ENCODE measurements at regions not wholly inside any gene's neighbourhood (a gene's known extent, or its start where the extent isn't known, plus 50 kb on each side); places are given as distances from the start of the nearest gene placed in this dataset.

DNA sequence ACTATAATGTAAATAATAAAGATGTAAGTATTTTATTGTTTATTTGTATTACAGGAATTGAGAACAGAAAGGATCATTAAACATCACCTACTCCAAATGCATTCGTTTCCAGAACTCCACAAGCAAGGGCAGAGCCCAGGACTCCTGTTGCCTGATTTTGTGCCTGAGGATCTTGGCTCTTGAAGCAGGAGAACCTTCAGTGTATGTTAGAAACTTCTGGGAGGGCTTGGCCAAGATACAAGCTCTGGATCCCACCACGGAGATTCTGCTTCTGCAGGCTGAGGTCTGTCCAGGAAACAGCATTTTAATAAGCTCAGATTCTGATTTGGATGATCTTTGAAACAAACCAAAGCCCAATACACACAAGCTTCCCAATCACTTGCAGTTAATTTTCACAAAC, 142.4 kb upstream of the SOX11 start:
- H3K9me3 ChIP-seq (ENCODE audit: low read length) = no peaks in the 10 kb centered on the region
- H3K36me3 ChIP-seq (ENCODE audit: insufficient read depth, low read length) = no peaks in the 10 kb centered on the region
- peaks cover 9% of the 10 kb centered on the region for H3K4me1 ChIP-seq (ENCODE audit: insufficient read depth, low read length)

GRCh38 chr2:5555636-5556035, 136.5 kb upstream of the SOX11 start:
- Histone ChIP-seq H2AFZ (ENCODE audit: low read depth, low read length) (no peak overlapping the region), H3K36me3 (ENCODE audit: insufficient read depth, low read length) (no peaks in the 10 kb centered on the region), H3K9me3 (ENCODE audit: low read length) (no peaks in the 10 kb centered on the region)

More for the DNA sequence above, 142.4 kb upstream of the SOX11 start:
- no peak overlapping the region for H2AFZ ChIP-seq (ENCODE audit: low read depth, low read length)
- no peak overlapping the region for H3K4me3 ChIP-seq (ENCODE audit: low read length)
- H3K27me3 ChIP-seq (ENCODE audit: insufficient read depth, low read length) = no peaks in the 10 kb centered on the region

DNA sequence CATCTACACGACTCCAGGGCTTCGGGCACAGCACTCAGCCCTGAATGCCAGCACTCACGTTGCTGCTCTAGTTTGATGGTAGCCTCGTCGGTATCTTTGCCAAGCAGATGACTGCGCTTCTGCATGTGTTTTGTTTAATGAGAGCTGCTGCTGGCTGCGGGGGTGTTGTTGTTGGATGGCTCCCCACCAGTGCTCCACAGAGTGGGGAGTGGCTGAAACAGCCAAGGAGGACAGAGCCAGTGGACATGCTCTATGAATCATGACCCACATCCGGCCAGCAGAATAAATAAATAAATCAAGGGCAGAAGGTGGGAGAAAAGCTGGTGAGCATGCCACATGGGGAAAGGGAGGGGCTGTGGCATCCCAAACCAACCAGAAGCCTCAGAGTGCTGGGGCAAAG, 131.2 kb upstream of the SOX11 start:
- H3K36me3 ChIP-seq (ENCODE audit: insufficient read depth, low read length) = no peaks in the 10 kb centered on the region
- H3K9me3 ChIP-seq (ENCODE audit: low read length) = no peaks in the 10 kb centered on the region
- H3K27me3 ChIP-seq (ENCODE audit: insufficient read depth, low read length) = no peaks in the 10 kb centered on the region
- no peak overlapping the region for H2AFZ ChIP-seq (ENCODE audit: low read depth, low read length)
- no peaks in the 10 kb centered on the region for H3K4me1 ChIP-seq (ENCODE audit: insufficient read depth, low read length)
- no peak overlapping the region for H3K4me3 ChIP-seq (ENCODE audit: low read length)

More at GRCh38 chr2:5555636-5556035, 136.5 kb upstream of the SOX11 start:
- Histone ChIP-seq H3K27me3 (ENCODE audit: insufficient read depth, low read length) (no peaks in the 10 kb centered on the region), H3K4me1 (ENCODE audit: insufficient read depth, low read length) (no peaks in the 10 kb centered on the region), H3K4me3 (ENCODE audit: low read length) (no peak overlapping the region)

- H3K9me3 ChIP-seq (ENCODE audit: low read length) = no peaks in the 10 kb centered on the region
These were observed 129.8 kb upstream of the SOX11 start for GRCh38 chr2:5562426-5562825.

GRCh38 chr2:5562865-5563264, 129.3 kb upstream of the SOX11 start:
- no peaks in the 10 kb centered on the region for H3K4me1 ChIP-seq (ENCODE audit: insufficient read depth, low read length)
- no peaks in the 10 kb centered on the region for H3K27me3 ChIP-seq (ENCODE audit: insufficient read depth, low read length)
- no peak overlapping the region for H2AFZ ChIP-seq (ENCODE audit: low read depth, low read length)
- no peaks in the 10 kb centered on the region for H3K36me3 ChIP-seq (ENCODE audit: insufficient read depth, low read length)
- H3K4me3 ChIP-seq (ENCODE audit: low read length) = no peak overlapping the region
- no peaks in the 10 kb centered on the region for H3K9me3 ChIP-seq (ENCODE audit: low read length)

More at GRCh38 chr2:5562426-5562825, 129.8 kb upstream of the SOX11 start:
- no peak overlapping the region for H2AFZ ChIP-seq (ENCODE audit: low read depth, low read length)
- H3K27me3 ChIP-seq (ENCODE audit: insufficient read depth, low read length) = no peaks in the 10 kb centered on the region
- no peaks in the 10 kb centered on the region for H3K36me3 ChIP-seq (ENCODE audit: insufficient read depth, low read length)
- no peak overlapping the region for H3K4me3 ChIP-seq (ENCODE audit: low read length)
- H3K4me1 ChIP-seq (ENCODE audit: insufficient read depth, low read length) = no peaks in the 10 kb centered on the region

GRCh38 chr2:5563411-5563810, 128.8 kb upstream of the SOX11 start:
- Histone ChIP-seq H3K4me3 (ENCODE audit: low read length) (no peak overlapping the region), H3K4me1 (ENCODE audit: insufficient read depth, low read length) (no peaks in the 10 kb centered on the region), H3K27me3 (ENCODE audit: insufficient read depth, low read length) (no peaks in the 10 kb centered on the region), H3K9me3 (ENCODE audit: low read length) (peaks cover 4% of the 10 kb centered on the region), H2AFZ (ENCODE audit: low read depth, low read length) (no peak overlapping the region), H3K36me3 (ENCODE audit: insufficient read depth, low read length) (no peaks in the 10 kb centered on the region)

GRCh38 chr2:5569256-5569655, 122.9 kb upstream of the SOX11 start:
- H3K4me3 ChIP-seq (ENCODE audit: low read length) = no peak overlapping the region
- peaks cover 4% of the 10 kb centered on the region for H3K9me3 ChIP-seq (ENCODE audit: low read length)
- H3K36me3 ChIP-seq (ENCODE audit: insufficient read depth, low read length) = no peaks in the 10 kb centered on the region
- no peaks in the 10 kb centered on the region for H3K4me1 ChIP-seq (ENCODE audit: insufficient read depth, low read length)
- H3K27me3 ChIP-seq (ENCODE audit: insufficient read depth, low read length) = no peaks in the 10 kb centered on the region
- H2AFZ ChIP-seq (ENCODE audit: low read depth, low read length) = no peak overlapping the region

- Histone ChIP-seq H3K36me3 (ENCODE audit: insufficient read depth, low read length) (no peaks in the 10 kb centered on the region), H3K4me1 (ENCODE audit: insufficient read depth, low read length) (no peaks in the 10 kb centered on the region), H3K27me3 (ENCODE audit: insufficient read depth, low read length) (no peaks in the 10 kb centered on the region), H3K4me3 (ENCODE audit: low read length) (no peak overlapping the region), H2AFZ (ENCODE audit: low read depth, low read length) (no peak overlapping the region), H3K9me3 (ENCODE audit: low read length) (no peaks in the 10 kb centered on the region)
These were observed 116.2 kb upstream of the SOX11 start for GRCh38 chr2:5576015-5576414.

GRCh38 chr2:5587766-5588165, 104.4 kb upstream of the SOX11 start:
- no peaks in the 10 kb centered on the region for H3K36me3 ChIP-seq (ENCODE audit: insufficient read depth, low read length)

GRCh38 chr2:5588601-5589000, 103.6 kb upstream of the SOX11 start:
- Histone ChIP-seq H3K27me3 (ENCODE audit: insufficient read depth, low read length) (no peaks in the 10 kb centered on the region), H3K36me3 (ENCODE audit: insufficient read depth, low read length) (no peaks in the 10 kb centered on the region), H3K4me1 (ENCODE audit: insufficient read depth, low read length) (no peaks in the 10 kb centered on the region), H3K4me3 (ENCODE audit: low read length) (no peak overlapping the region), H2AFZ (ENCODE audit: low read depth, low read length) (no peak overlapping the region), H3K9me3 (ENCODE audit: low read length) (no peaks in the 10 kb centered on the region)

More at GRCh38 chr2:5587766-5588165, 104.4 kb upstream of the SOX11 start:
- Histone ChIP-seq H3K9me3 (ENCODE audit: low read length) (no peaks in the 10 kb centered on the region), H3K27me3 (ENCODE audit: insufficient read depth, low read length) (no peaks in the 10 kb centered on the region), H2AFZ (ENCODE audit: low read depth, low read length) (no peak overlapping the region), H3K4me3 (ENCODE audit: low read length) (no peak overlapping the region), H3K4me1 (ENCODE audit: insufficient read depth, low read length) (no peaks in the 10 kb centered on the region)

- Histone ChIP-seq H3K27me3 (ENCODE audit: insufficient read depth, low read length) (no peaks in the 10 kb centered on the region), H3K36me3 (ENCODE audit: insufficient read depth, low read length) (no peaks in the 10 kb centered on the region), H3K9me3 (ENCODE audit: low read length) (no peaks in the 10 kb centered on the region)
These were observed 103.0 kb upstream of the SOX11 start for GRCh38 chr2:5589183-5589582.

GRCh38 chr2:5590886-5591285, 101.3 kb upstream of the SOX11 start:
- Histone ChIP-seq H2AFZ (ENCODE audit: low read depth, low read length) (no peak overlapping the region), H3K36me3 (ENCODE audit: insufficient read depth, low read length) (no peaks in the 10 kb centered on the region), H3K9me3 (ENCODE audit: low read length) (no peaks in the 10 kb centered on the region), H3K4me1 (ENCODE audit: insufficient read depth, low read length) (no peaks in the 10 kb centered on the region), H3K27me3 (ENCODE audit: insufficient read depth, low read length) (no peaks in the 10 kb centered on the region), H3K4me3 (ENCODE audit: low read length) (no peak overlapping the region)

More at GRCh38 chr2:5589183-5589582, 103.0 kb upstream of the SOX11 start:
- H2AFZ ChIP-seq (ENCODE audit: low read depth, low read length) = no peak overlapping the region
- no peak overlapping the region for H3K4me3 ChIP-seq (ENCODE audit: low read length)
- no peaks in the 10 kb centered on the region for H3K4me1 ChIP-seq (ENCODE audit: insufficient read depth, low read length)

- Histone ChIP-seq H3K36me3 (ENCODE audit: insufficient read depth, low read length) (no peaks in the 10 kb centered on the region), H3K4me1 (ENCODE audit: insufficient read depth, low read length) (no peaks in the 10 kb centered on the region), H3K9me3 (ENCODE audit: low read length) (no peaks in the 10 kb centered on the region), H2AFZ (ENCODE audit: low read depth, low read length) (no peak overlapping the region), H3K4me3 (ENCODE audit: low read length) (no peak overlapping the region), H3K27me3 (ENCODE audit: insufficient read depth, low read length) (no peaks in the 10 kb centered on the region)
These were observed 99.3 kb upstream of the SOX11 start for GRCh38 chr2:5592916-5593315.

DNA sequence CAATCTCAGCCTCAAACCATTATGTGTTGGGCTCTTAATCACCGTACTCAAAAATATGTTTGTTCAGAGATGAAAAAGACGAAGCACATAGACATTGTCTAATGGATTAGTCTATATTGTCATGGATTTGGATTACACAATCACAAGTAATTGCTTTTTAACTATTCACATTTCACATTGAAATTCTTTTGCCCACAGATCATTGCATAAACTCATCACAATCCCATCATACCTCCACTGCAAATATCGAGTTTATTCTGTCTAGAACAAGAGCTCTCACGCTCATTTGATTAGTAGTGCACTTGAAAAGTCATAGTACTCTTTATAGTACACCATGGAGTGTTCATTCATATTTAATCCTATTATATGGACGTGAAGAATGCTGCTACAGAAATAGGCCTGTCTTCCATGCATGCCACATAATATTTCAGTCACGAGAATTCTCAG, 97.9 kb upstream of the SOX11 start:
- Histone ChIP-seq H2AFZ (ENCODE audit: low read depth, low read length) (no peak overlapping the region), H3K4me1 (ENCODE audit: insufficient read depth, low read length) (no peaks in the 10 kb centered on the region), H3K4me3 (ENCODE audit: low read length) (no peak overlapping the region), H3K27me3 (ENCODE audit: insufficient read depth, low read length) (no peaks in the 10 kb centered on the region), H3K36me3 (ENCODE audit: insufficient read depth, low read length) (no peaks in the 10 kb centered on the region), H3K9me3 (ENCODE audit: low read length) (no peaks in the 10 kb centered on the region)

Measured in neuron (in vitro differentiated cells).